Fibroblast of the aortic adventitia (primary cell): ENCODE measurements at regions not wholly inside any gene's neighbourhood (a gene's known extent, or its start where the extent isn't known, plus 50 kb on each side); places are given as distances from the start of the nearest gene placed in this dataset.

Experiments used
- DNase-seq: peaks from one replicate; pipeline ENCODE4 v3.0.0-alpha.2; 2010; ENCODE audit warnings: low read depth
- H3K4me3 ChIP-seq: 2 replicates; pipeline ENCODE4 v1.5.1; 2011; ENCODE audit warnings: low read depth, mild to moderate bottlenecking, control low read depth, low read length, moderate library complexity
- CTCF ChIP-seq: IDR thresholded peaks from 2 replicates; pipeline ENCODE4 v1.5.1; 2011; ENCODE audit warnings: mild to moderate bottlenecking, low read length, control low read depth, inconsistent platforms; ENCODE audit not compliant: insufficient read depth

GRCh38 chr18:75898651-75899050 lies 471.1 kb upstream of the SMIM21 start:
- TF ChIP-seq CTCF = no peak
- H3K4me3 ChIP-seq = no peak overlapping the region
- no peak for DNase-seq

DNA sequence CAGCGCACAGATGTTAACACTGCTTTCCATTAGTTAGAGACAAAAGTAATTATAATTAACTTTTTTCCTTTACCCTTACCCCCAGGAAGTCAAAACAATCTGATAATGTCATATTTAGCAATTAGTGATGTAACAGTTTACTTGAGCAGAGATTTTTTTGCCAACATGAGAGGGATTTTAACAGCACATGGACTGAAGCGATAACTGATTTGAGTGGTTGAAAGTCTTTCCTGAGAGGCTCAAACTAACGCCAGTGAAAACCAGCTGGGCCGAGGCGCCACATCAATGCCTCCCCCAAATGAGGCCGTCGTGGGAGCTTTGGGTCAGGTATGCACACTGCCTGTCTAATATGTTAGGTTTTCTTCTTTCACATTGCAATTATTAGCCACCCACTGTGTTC lies 469.9 kb upstream of the SMIM21 start:
- TF ChIP-seq CTCF = no peak
- no peak overlapping the region for H3K4me3 ChIP-seq
- no peak for DNase-seq

DNA sequence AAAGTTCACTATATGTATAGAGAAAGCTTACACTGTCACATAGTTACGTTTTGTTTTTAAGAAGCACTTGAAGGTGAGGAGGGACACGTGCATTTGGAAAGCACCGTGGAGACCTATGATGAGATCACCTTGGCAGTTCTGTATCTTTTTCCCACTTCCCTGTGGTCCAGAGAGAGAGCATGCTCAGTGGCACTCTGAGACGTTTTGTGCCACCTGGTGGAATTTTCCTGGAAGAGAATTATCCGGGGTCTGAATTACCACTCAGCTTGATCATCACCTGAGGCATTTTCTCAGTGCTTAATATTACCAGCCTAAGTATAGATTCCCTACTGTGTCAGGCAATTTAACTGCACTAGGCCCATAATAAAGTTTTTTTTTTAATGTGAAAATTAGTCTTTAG lies 469.4 kb upstream of the SMIM21 start:
- no peak for TF ChIP-seq CTCF
- H3K4me3 ChIP-seq = no peak overlapping the region
- DNase-seq = no peak

GRCh38 chr18:75895135-75895534 lies 467.6 kb upstream of the SMIM21 start:
- no peak for TF ChIP-seq CTCF

DNA sequence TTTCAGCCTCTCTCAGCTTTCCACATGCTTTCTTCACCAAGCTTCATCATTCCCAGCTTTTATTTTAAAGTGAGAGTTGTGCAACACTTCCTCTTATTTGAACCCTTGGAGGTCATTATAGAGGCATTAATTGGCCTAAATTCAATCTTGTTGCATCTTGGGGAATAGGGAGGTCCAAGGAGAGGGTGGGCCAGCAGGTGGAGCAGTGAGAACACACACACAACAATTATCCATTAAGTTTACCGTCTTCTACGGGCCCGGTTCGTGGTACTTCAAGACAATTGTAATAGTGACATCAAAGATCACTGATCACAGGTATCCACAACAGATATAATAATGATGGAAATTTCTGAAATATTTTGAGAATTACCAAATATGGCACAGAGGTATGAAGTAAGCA lies 457.2 kb upstream of the SMIM21 start:
- no peak for TF ChIP-seq CTCF
- H3K4me3 ChIP-seq = no peak overlapping the region
- DNase-seq = no peak

More at GRCh38 chr18:75895135-75895534, 467.6 kb upstream of the SMIM21 start:
- no peak overlapping the region for H3K4me3 ChIP-seq
- DNase-seq = no peak

DNA sequence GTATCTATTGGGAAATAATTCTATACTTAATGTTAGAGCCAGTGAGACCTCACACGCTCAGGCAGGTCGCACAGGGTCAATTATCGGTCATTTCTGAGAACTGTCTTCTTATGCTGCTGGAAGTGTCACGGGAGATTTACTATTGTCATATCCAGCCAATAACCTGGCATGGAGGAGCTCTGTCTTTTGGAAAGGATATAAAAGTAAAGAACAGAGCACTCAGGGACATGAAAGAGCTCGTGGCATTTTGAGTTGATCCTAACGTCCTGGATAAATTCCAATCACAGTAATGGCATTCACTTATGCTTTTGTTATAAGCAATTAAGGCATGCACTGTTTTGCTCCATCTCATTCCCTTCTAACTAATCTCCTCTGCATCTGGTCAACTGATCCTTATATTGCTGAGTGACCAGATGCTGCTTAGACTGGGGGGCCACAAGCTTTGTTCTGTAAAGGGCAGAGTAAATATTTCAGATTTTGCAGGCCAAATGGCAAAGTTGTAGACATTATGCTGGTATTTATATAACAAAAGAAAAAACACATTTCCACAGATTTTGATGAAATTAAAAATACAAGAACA lies 453.5 kb upstream of the SMIM21 start:
- H3K4me3 ChIP-seq = no peak overlapping the region
- TF ChIP-seq CTCF = no peak
- no peak for DNase-seq

GRCh38 chr18:75880266-75880665 lies 452.8 kb upstream of the SMIM21 start:
- DNase-seq = no peak
- no peak overlapping the region for H3K4me3 ChIP-seq
- no peak for TF ChIP-seq CTCF
